Psoas muscle (tissue), 7 donors: ENCODE measurements at regions not wholly inside any gene's neighbourhood (a gene's known extent, or its start where the extent isn't known, plus 50 kb on each side); places are given as distances from the start of the nearest gene placed in this dataset.

Experiments
- ATAC-seq, 4 donors: fragments of 200-7000 bp; cut with Tn5 transposase; one replicate each; pipeline ENCODE4 v1.9.1; 2020; ENCODE audit warnings: moderate library complexity in 3 of 4, mild to moderate bottlenecking in 2 of 4
- DNase-seq, 2 donors: peaks; one replicate each; pipeline ENCODE4 v3.0.0-alpha.2; 2020
- H3K27ac ChIP-seq: fragments of 200-600 bp; one replicate; pipeline ENCODE4 v1.8.0; 2022
- H3K27me3 ChIP-seq, 3 donors: fragments of 200-600 bp in 1 of 3; one replicate each; pipeline versions ENCODE4 v1.6.1 to v1.8.0; 2013 to 2022; ENCODE audit warnings: low read length in 2 of 3, mild to moderate bottlenecking in 2 of 3, moderate library complexity in 1 of 3; ENCODE audit not compliant: insufficient read depth in 3 of 3
- H3K36me3 ChIP-seq, 2 donors: fragments of 200-600 bp in 1 of 2; one replicate each; pipeline versions ENCODE4 v1.6.1 to v1.8.0; 2013 to 2022; ENCODE audit warnings: low read depth in 1 of 2, mild to moderate bottlenecking in 1 of 2, moderate library complexity in 1 of 2; ENCODE audit not compliant: insufficient read depth in 1 of 2
- H3K4me1 ChIP-seq: fragments of 200-600 bp; one replicate; pipeline ENCODE4 v1.8.0; 2022
- H3K4me3 ChIP-seq: fragments of 200-600 bp; one replicate; pipeline ENCODE4 v1.8.0; 2022; ENCODE audit warnings: mild to moderate bottlenecking
- H3K9me3 ChIP-seq: fragments of 200-600 bp; one replicate; pipeline ENCODE4 v1.8.0; 2022
- CTCF ChIP-seq: fragments of 200-600 bp; IDR thresholded peaks from one replicate; pipeline ENCODE4 v1.8.0; 2022; ENCODE audit warnings: antibody characterized with exemption
- WGBS, 3 donors: extraction: QIAGEN DNeasy Blood & Tissue Kit; methylation state at CpG; one replicate each; pipeline versions ENCODE4 v1.1.6 to v1.1.7; 2013; 5-methylcytosine and 5-hydroxymethylcytosine counted together
- intact Hi-C, 2 donors: fragments of 100-400 bp; cut with DNase I; formaldehyde crosslinking; loops; one replicate each; pipeline versions ENCODE4 v1.11.0 to v1.14.2; 2022
- donor health status: healthy with polysubstance abuse.
- donor health status: DM: no; HTN: no; CAD: no; lungs with moderate emphysema.
- donor health status: Bipolar disorder and iron deficiency.
- donor health status: healthy.
- donor health status: DM: yes; HTN: yes; CAD: no.
- donor health status: DM: no; HTN: no; CAD: no.
- donor health status: DM: yes; HTN: yes; CAD: no.

- H3K9me3 ChIP-seq: no peaks in the 10 kb centered on the region
- 96 to 97% (median 97%) methylated on average over 40 of the region's 40 CpGs for WGBS, 3 donors
- H3K27me3 ChIP-seq: no peaks in the 10 kb centered on the region
- intact Hi-C loops: no loop called here
- TF ChIP-seq CTCF: no peak
- DNase-seq (no peak), ATAC-seq (no peak)
- H3K4me3 ChIP-seq: no peak overlapping the region
- H3K27ac ChIP-seq: no peak overlapping the region
- H3K4me1 ChIP-seq: peaks cover 5% of the 10 kb centered on the region
- peaks cover 2 to 7% of the 10 kb centered on the region in 2 donors for H3K36me3 ChIP-seq
Measured at GRCh38 chr13:31952641-31953380, 78.8 kb upstream of the FRY start.

GRCh38 chr13:31955101-31955500, 76.5 kb upstream of the FRY start:
- WGBS, 3 donors: 86 to 94% (median 89%) methylated on average over 3 of the region's 3 CpGs
- Histone ChIP-seq H3K4me3 (no peak overlapping the region), H3K4me1 (peaks cover 5% of the 10 kb centered on the region), H3K27ac (no peak overlapping the region), H3K9me3 (no peaks in the 10 kb centered on the region), H3K36me3 (peaks cover 0 to 2% of the 10 kb centered on the region in 2 donors), H3K27me3 (no peaks in the 10 kb centered on the region)
- intact Hi-C loops: no loop called here
- no peak for ATAC-seq
- no peak for TF ChIP-seq CTCF
- DNase-seq: no peak

GRCh38 chr13:31955741-31956140, 75.8 kb upstream of the FRY start:
- ATAC-seq (no peak), DNase-seq (no peak)
- no peak overlapping the region for H3K4me3 ChIP-seq
- intact Hi-C loops: no loop called here
- no peak overlapping the region for H3K27ac ChIP-seq
- no peaks in the 10 kb centered on the region for H3K27me3 ChIP-seq
- peaks cover 5% of the 10 kb centered on the region for H3K4me1 ChIP-seq
- WGBS, 3 donors: 87 to 92% (median 89%) methylated on average over 5 of the region's 5 CpGs
- no peaks in the 10 kb centered on the region for H3K9me3 ChIP-seq
- no peak for TF ChIP-seq CTCF
- peaks cover 0 to 2% of the 10 kb centered on the region in 2 donors for H3K36me3 ChIP-seq

GRCh38 chr13:31956980-31957644, 74.5 kb upstream of the FRY start:
- no peaks in the 10 kb centered on the region for H3K27me3 ChIP-seq
- H3K36me3 ChIP-seq: peaks cover 0 to 2% of the 10 kb centered on the region in 2 donors
- no peaks in the 10 kb centered on the region for H3K9me3 ChIP-seq
- DNase-seq (no peak), ATAC-seq (no peak)
- H3K4me1 ChIP-seq: no peaks in the 10 kb centered on the region
- 94 to 96% (median 95%) methylated on average over 2 of the region's 2 CpGs for WGBS, 3 donors
- H3K4me3 ChIP-seq: no peak overlapping the region
- no peak overlapping the region for H3K27ac ChIP-seq
- intact Hi-C loops: no loop called here
- no peak for TF ChIP-seq CTCF
